ENCODE measurements at regions not wholly inside any gene's neighbourhood (a gene's known extent, or its start where the extent isn't known, plus 50 kb on each side); places are given as distances from the start of the nearest gene placed in this dataset.

GRCh38 chr10:69726850-69727249 is 74.9 kb upstream of the COL13A1 start:
- POLR2A ChIA-PET: no interaction called here

GRCh38 chr10:69728335-69728870 is 73.3 kb upstream of the COL13A1 start:
- ChIA-PET POLR2A (no interaction called here), CTCF (interaction anchor here (0.6 to 5.6 kb wide), 11 partner anchors 11 to 230 kb away, joined by 3 to 46 read pairs (median 3); no protein-coding TSS in a partner anchor)
- no peaks in the 10 kb centered on the region for H3K9me3 ChIP-seq (ENCODE audit: control insufficient read depth, insufficient read depth, low read depth, low read length)
- H3K4me3 ChIP-seq (ENCODE audit: low read depth, low read length): no peak overlapping the region
- TF ChIP-seq KLF10 (tag by site-specific recombination; IDR thresholded peaks at IDR 0.05): no peak
- no peaks in the 10 kb centered on the region for H3K36me3 ChIP-seq (ENCODE audit: control insufficient read depth in 2 of 2, insufficient read depth in 1 of 2, low read length in 2 of 2)
- no peak overlapping the region for H3K27ac ChIP-seq (ENCODE audit: extremely low read depth, low read depth, low read length)
- no peaks in the 10 kb centered on the region for H3K4me1 ChIP-seq (ENCODE audit: control insufficient read depth, insufficient read depth, low read length)

More at GRCh38 chr10:69726850-69727249, 74.9 kb upstream of the COL13A1 start:
- CTCF ChIA-PET: interaction anchor here (1.4 to 5.6 kb wide), 2 partner anchors 9 to 188 kb away, joined by 3 to 46 read pairs; no protein-coding TSS in a partner anchor
- Histone ChIP-seq H3K27ac (ENCODE audit: extremely low read depth, low read depth, low read length) (no peak overlapping the region), H3K9me3 (ENCODE audit: control insufficient read depth, insufficient read depth, low read depth, low read length) (no peaks in the 10 kb centered on the region), H3K36me3 (ENCODE audit: control insufficient read depth in 2 of 2, insufficient read depth in 1 of 2, low read length in 2 of 2) (no peaks in the 10 kb centered on the region), H3K4me1 (ENCODE audit: control insufficient read depth, insufficient read depth, low read length) (no peaks in the 10 kb centered on the region), H3K4me3 (ENCODE audit: low read depth, low read length) (no peak overlapping the region)
- no peak for TF ChIP-seq ZSCAN23 (tag by site-specific recombination; IDR thresholded peaks at IDR 0.05)
- no peak for TF ChIP-seq ZSCAN30 (tag by site-specific recombination; IDR thresholded peaks at IDR 0.05)
- no peak for TF ChIP-seq ZNF26 (tag by site-specific recombination; IDR thresholded peaks at IDR 0.05)
- TF ChIP-seq HOXA7 (CRISPR knock-in tag; IDR thresholded peaks at IDR 0.05; ENCODE audit: borderline replicate concordance): no peak
- TF ChIP-seq ZNF132 (tag by site-specific recombination; IDR thresholded peaks at IDR 0.05; ENCODE audit: borderline replicate concordance): no peak

- ChIA-PET CTCF (interaction anchor here (0.6 to 5.6 kb wide), 7 partner anchors 9 to 229 kb away, joined by 3 to 46 read pairs (median 5); no protein-coding TSS in a partner anchor), POLR2A (no interaction called here)
These were observed 72.2 kb upstream of the COL13A1 start for GRCh38 chr10:69729326-69730048.

More at GRCh38 chr10:69729326-69730048, 72.2 kb upstream of the COL13A1 start:
- H3K36me3 ChIP-seq (ENCODE audit: control insufficient read depth in 2 of 2, insufficient read depth in 1 of 2, low read length in 2 of 2): no peaks in the 10 kb centered on the region
- H3K27ac ChIP-seq (ENCODE audit: extremely low read depth, low read depth, low read length): no peak overlapping the region
- H3K4me3 ChIP-seq (ENCODE audit: low read depth, low read length): no peak overlapping the region
- no peaks in the 10 kb centered on the region for H3K4me1 ChIP-seq (ENCODE audit: control insufficient read depth, insufficient read depth, low read length)
- TF ChIP-seq ZNF138 (tag by site-specific recombination; IDR thresholded peaks at IDR 0.05; ENCODE audit: borderline replicate concordance): no peak
- TF ChIP-seq ZNF747 (tag by site-specific recombination; IDR thresholded peaks at IDR 0.05): no peak
- TF ChIP-seq ZSCAN18 (tag by site-specific recombination; IDR thresholded peaks at IDR 0.05): no peak
- no peak for TF ChIP-seq CTCF (tag by site-specific recombination; IDR thresholded peaks at IDR 0.05)
- TF ChIP-seq ZNF211 (tag by site-specific recombination; IDR thresholded peaks at IDR 0.05; ENCODE audit: low read depth): no peak
- no peak for TF ChIP-seq ZSCAN4 (tag by site-specific recombination; IDR thresholded peaks at IDR 0.05)
- no peak for TF ChIP-seq ZNF843 (tag by site-specific recombination; IDR thresholded peaks at IDR 0.05)
- H3K9me3 ChIP-seq (ENCODE audit: control insufficient read depth, insufficient read depth, low read depth, low read length): no peaks in the 10 kb centered on the region
